ENCODE measurements at regions not wholly inside any gene's neighbourhood (a gene's known extent, or its start where the extent isn't known, plus 50 kb on each side); places are given as distances from the start of the nearest gene placed in this dataset.

- H3K4me1 ChIP-seq (ENCODE audit: control insufficient read depth, insufficient read depth, low read length), result no peaks in the 10 kb centered on the region
- no peaks in the 10 kb centered on the region for H3K9me3 ChIP-seq (ENCODE audit: control insufficient read depth, insufficient read depth, low read length)
- Mint-ChIP-seq H3K36me3 (no peaks in the 10 kb centered on the region), H3K27me3 (ENCODE audit: low read depth in 2 of 2) (peaks cover 24 to 56% of the 10 kb centered on the region in 2 donors), H3K4me3 (no peak overlapping the region), H3K27ac (no peak overlapping the region), H3K4me1 (no peaks in the 10 kb centered on the region), H3K9me3 (no peaks in the 10 kb centered on the region)
- H3K27ac ChIP-seq (ENCODE audit: low read length), result no peak overlapping the region
- no peak for TF ChIP-seq CTCF (IDR thresholded peaks at IDR 0.05)
- 4% methylated on average over 2 of the region's 3 CpGs for WGBS (ENCODE audit: insufficient coverage)
- H3K36me3 ChIP-seq (ENCODE audit: control insufficient read depth, insufficient read depth, low read length), result no peaks in the 10 kb centered on the region
- ATAC-seq, result no peak
- no peak for DNase-seq
- intact Hi-C loops (cut with micrococcal nuclease), result no loop called here
- H3K4me3 ChIP-seq (ENCODE audit: low read length), result no peak overlapping the region
- peaks cover 17% of the 10 kb centered on the region for H3K27me3 ChIP-seq (ENCODE audit: control insufficient read depth, insufficient read depth, low read length)
These were observed 242.7 kb downstream of the MYLK4 start for GRCh38 chr6:2508071-2508470.

GRCh38 chr6:2507521-2508037 is 243.1 kb downstream of the MYLK4 start:
- H3K4me3 Mint-ChIP-seq, result no peak overlapping the region
- WGBS (ENCODE audit: insufficient coverage), result 90% methylated on average over 3 of the region's 3 CpGs
- no peaks in the 10 kb centered on the region for H3K36me3 Mint-ChIP-seq
- intact Hi-C loops (cut with micrococcal nuclease), result no loop called here
- ATAC-seq (no peak), DNase-seq (no peak)
- no peaks in the 10 kb centered on the region for H3K36me3 ChIP-seq (ENCODE audit: control insufficient read depth, insufficient read depth, low read length)
- H3K9me3 Mint-ChIP-seq, result no peaks in the 10 kb centered on the region
- no peaks in the 10 kb centered on the region for H3K4me1 Mint-ChIP-seq
- H3K27ac ChIP-seq (ENCODE audit: low read length), result no peak overlapping the region
- H3K27me3 Mint-ChIP-seq (ENCODE audit: low read depth in 2 of 2), result peaks cover 24 to 57% of the 10 kb centered on the region in 2 donors
- no peak for TF ChIP-seq CTCF (IDR thresholded peaks at IDR 0.05)
- no peak overlapping the region for H3K4me3 ChIP-seq (ENCODE audit: low read length)
- H3K27ac Mint-ChIP-seq, result no peak overlapping the region
- H3K27me3 ChIP-seq (ENCODE audit: control insufficient read depth, insufficient read depth, low read length), result peaks cover 17% of the 10 kb centered on the region
- no peaks in the 10 kb centered on the region for H3K4me1 ChIP-seq (ENCODE audit: control insufficient read depth, insufficient read depth, low read length)
- H3K9me3 ChIP-seq (ENCODE audit: control insufficient read depth, insufficient read depth, low read length), result no peaks in the 10 kb centered on the region

- Histone ChIP-seq H3K27me3 (ENCODE audit: control insufficient read depth, insufficient read depth, low read length) (peaks cover 17% of the 10 kb centered on the region), H3K4me3 (ENCODE audit: low read length) (no peak overlapping the region), H3K27ac (ENCODE audit: low read length) (no peak overlapping the region), H3K9me3 (ENCODE audit: control insufficient read depth, insufficient read depth, low read length) (no peaks in the 10 kb centered on the region), H3K36me3 (ENCODE audit: control insufficient read depth, insufficient read depth, low read length) (no peaks in the 10 kb centered on the region), H3K4me1 (ENCODE audit: control insufficient read depth, insufficient read depth, low read length) (no peaks in the 10 kb centered on the region)
- WGBS (ENCODE audit: insufficient coverage), result 87% methylated on average over 2 of the region's 2 CpGs
- ATAC-seq, result no peak
- Mint-ChIP-seq H3K4me1 (no peaks in the 10 kb centered on the region), H3K4me3 (no peak overlapping the region), H3K27me3 (ENCODE audit: low read depth in 2 of 2) (peaks cover 27 to 57% of the 10 kb centered on the region in 2 donors), H3K27ac (no peak overlapping the region), H3K36me3 (no peaks in the 10 kb centered on the region), H3K9me3 (no peaks in the 10 kb centered on the region)
- DNase-seq, result no peak
- TF ChIP-seq CTCF (IDR thresholded peaks at IDR 0.05), result no peak
- intact Hi-C loops (cut with micrococcal nuclease), result no loop called here
These were observed 243.7 kb downstream of the MYLK4 start for GRCh38 chr6:2507016-2507415.

- H3K36me3 Mint-ChIP-seq, result no peaks in the 10 kb centered on the region
- no peak overlapping the region for H3K4me3 ChIP-seq (ENCODE audit: low read length)
- H3K27me3 Mint-ChIP-seq (ENCODE audit: low read depth in 2 of 2), result peaks cover 27 to 52% of the 10 kb centered on the region in 2 donors
- TF ChIP-seq CTCF (IDR thresholded peaks at IDR 0.05), result no peak
- DNase-seq (no peak), ATAC-seq (no peak)
- H3K9me3 ChIP-seq (ENCODE audit: control insufficient read depth, insufficient read depth, low read length), result no peaks in the 10 kb centered on the region
- intact Hi-C loops (cut with micrococcal nuclease), result no loop called here
- no peaks in the 10 kb centered on the region for H3K36me3 ChIP-seq (ENCODE audit: control insufficient read depth, insufficient read depth, low read length)
- H3K4me1 ChIP-seq (ENCODE audit: control insufficient read depth, insufficient read depth, low read length), result no peaks in the 10 kb centered on the region
- WGBS (ENCODE audit: insufficient coverage), result 49% methylated on average over 9 of the region's 9 CpGs
- no peak overlapping the region for H3K4me3 Mint-ChIP-seq
- no peaks in the 10 kb centered on the region for H3K9me3 Mint-ChIP-seq
- peaks cover 17% of the 10 kb centered on the region for H3K27me3 ChIP-seq (ENCODE audit: control insufficient read depth, insufficient read depth, low read length)
- no peak overlapping the region for H3K27ac Mint-ChIP-seq
- no peak overlapping the region for H3K27ac ChIP-seq (ENCODE audit: low read length)
- no peaks in the 10 kb centered on the region for H3K4me1 Mint-ChIP-seq
These were observed 245.1 kb downstream of the MYLK4 start for GRCh38 chr6:2505624-2506023.

All from natural killer cell (primary cell).